OCI-LY7 (cell line): ENCODE measurements at regions not wholly inside any gene's neighbourhood (a gene's known extent, or its start where the extent isn't known, plus 50 kb on each side); places are given as distances from the start of the nearest gene placed in this dataset.
"Not testable (repeated sequence)": the region's sequence is repeated elsewhere in the genome, so short reads cannot be mapped to it uniquely, and the experiment has no call there.

ENCODE experiments used
- BruUV-seq: library from RNA; stranded (reverse); fragments of 400-500 nt; replicated peaks from 2 replicates; lab custom pipeline; 2021; lab: Mats Ljungman, UMichigan
- CTCF ChIA-PET: fragments of 300-600 bp; sonication (Branson Sonifier 250); formaldehyde crosslinking; loops from one replicate; lab custom pipeline; 2022; ENCODE audit warnings: antibody characterized with exemption; ENCODE audit not compliant: unreplicated experiment; lab: Charles Lee
- POLR2A ChIA-PET: fragments of 300-600 bp; sonication (Branson Sonifier 250); formaldehyde crosslinking; loops from one replicate; lab custom pipeline; 2022; ENCODE audit warnings: antibody characterized with exemption; lab: Charles Lee
- DNase-seq: peaks from one replicate; pipeline ENCODE4 v3.0.0-alpha.2; 2015; ENCODE audit warnings: low spot score
- H2AFZ ChIP-seq: fragments of 200-600 bp; sonication (generic), shearing (Covaris generic); 2 replicates; pipeline ENCODE4 v1.6.1; 2014; ENCODE audit warnings: mild to moderate bottlenecking, antibody characterized with exemption, low read length, moderate library complexity
- H3K27ac ChIP-seq: fragments of 200-600 bp; sonication (generic); 2 replicates; pipeline ENCODE4 v1.5.1; 2014; ENCODE audit warnings: mixed run types, low read depth, mild to moderate bottlenecking, moderate library complexity, low read length, inconsistent platforms; ENCODE audit not compliant: poor library complexity, severe bottlenecking
- H3K36me3 ChIP-seq: fragments of 200-600 bp; sonication (generic); 2 replicates; pipeline ENCODE4 v1.6.1; 2014; ENCODE audit warnings: mild to moderate bottlenecking, antibody characterized with exemption, low read length, moderate library complexity, mixed read lengths; ENCODE audit not compliant: insufficient read depth
- H3K4me1 ChIP-seq: fragments of 200-600 bp; sonication (generic); 2 replicates; pipeline ENCODE4 v1.5.1; 2014; ENCODE audit warnings: mild to moderate bottlenecking, low read length; ENCODE audit not compliant: insufficient read depth, poor library complexity, severe bottlenecking
- H3K4me2 ChIP-seq: fragments of 200-600 bp; sonication (generic); 2 replicates; pipeline ENCODE4 v1.6.1; 2014; ENCODE audit warnings: mild to moderate bottlenecking, low read length
- H3K4me3 ChIP-seq: fragments of 200-600 bp; sonication (generic); 2 replicates; pipeline ENCODE4 v1.5.1; 2014; ENCODE audit warnings: mild to moderate bottlenecking, low read depth, low read length; ENCODE audit not compliant: poor library complexity, severe bottlenecking
- H3K79me2 ChIP-seq: fragments of 200-600 bp; sonication (generic); 2 replicates; pipeline ENCODE4 v1.6.1; 2016; ENCODE audit warnings: low read depth, mild to moderate bottlenecking, low read length, moderate library complexity, mixed read lengths; ENCODE audit not compliant: insufficient read depth
- H3K9me2 ChIP-seq: fragments of 200-600 bp; sonication (generic); 2 replicates; pipeline ENCODE4 v1.6.1; 2016; ENCODE audit warnings: mild to moderate bottlenecking, low read length, mixed read lengths; ENCODE audit not compliant: insufficient read depth
- H3K9me3 ChIP-seq: fragments of 200-600 bp; sonication (generic); 2 replicates; pipeline ENCODE4 v1.6.1; 2014; ENCODE audit warnings: mild to moderate bottlenecking, mixed run types, low read length, mixed read lengths
- H4K20me1 ChIP-seq: fragments of 200-600 bp; sonication (generic); 2 replicates; pipeline ENCODE4 v1.6.1; 2014; ENCODE audit warnings: mild to moderate bottlenecking, antibody characterized with exemption, low read length, moderate library complexity, mixed read lengths; ENCODE audit not compliant: insufficient read depth
- EZH2phosphoT487 ChIP-seq: fragments of 200-600 bp; sonication (generic); IDR thresholded peaks from 2 replicates; pipeline ENCODE4 v1.6.1; 2018; ENCODE audit warnings: low read depth, borderline replicate concordance, mild to moderate bottlenecking, mixed run types, antibody characterized with exemption, low read length, moderate library complexity, mixed read lengths
- intact Hi-C: fragments of 100-400 bp; cut with micrococcal nuclease; formaldehyde crosslinking; loops from one replicate; pipeline ENCODE4 v1.10.0; 2022; ENCODE audit not compliant: unreplicated experiment
- TF ChIP-seq, protein P1 (sequence below): fragments of 200-600 bp; sonication (generic); conservative IDR thresholded peaks from 2 replicates; pipeline ENCODE4 v1.5.1; 2014; ENCODE audit warnings: mild to moderate bottlenecking, antibody characterized with exemption, low read length, moderate library complexity, mixed read lengths

DNA sequence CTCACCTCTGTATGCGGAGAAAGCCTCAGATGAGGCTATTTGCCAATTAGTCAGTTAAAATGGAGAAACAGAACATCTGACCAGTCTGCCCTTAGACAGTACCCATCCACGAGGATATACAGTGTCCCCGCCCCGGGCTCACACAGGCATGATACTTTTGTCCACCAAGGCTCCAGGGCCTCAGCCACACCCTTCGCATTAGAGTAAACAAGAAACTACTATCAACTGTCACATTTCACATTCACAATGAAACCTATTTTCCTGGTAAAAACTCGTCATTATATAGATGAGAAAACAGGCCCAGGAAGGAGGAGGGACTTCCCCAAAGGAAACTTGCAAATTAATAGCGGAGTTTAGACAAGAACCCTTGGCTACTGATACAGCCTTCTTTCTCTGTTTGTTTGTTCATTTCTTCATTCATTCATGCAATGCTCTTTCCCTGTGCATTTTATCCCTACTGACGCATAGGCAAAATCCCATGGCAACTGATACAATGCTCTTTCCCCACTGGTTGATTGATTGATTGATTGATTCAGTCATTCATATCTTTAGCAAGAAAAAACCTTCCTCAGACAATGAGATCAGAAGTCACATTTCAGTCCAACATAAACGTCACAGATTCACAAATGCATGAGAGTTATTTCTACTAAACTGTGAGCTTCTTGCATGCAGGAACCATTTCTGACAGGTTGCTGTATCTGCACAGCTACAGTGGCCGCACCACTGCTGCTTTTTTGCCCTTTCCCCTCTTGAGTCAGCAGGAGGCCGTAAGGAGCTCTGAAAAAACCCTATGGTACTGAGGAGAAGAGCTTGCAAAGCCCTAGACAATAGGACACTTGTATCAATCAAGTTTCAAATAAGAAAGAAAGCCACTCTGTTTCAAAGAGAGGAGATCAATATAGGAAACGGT is 777.1 kb downstream of the RNF144A start:
- H3K4me2 ChIP-seq: no peak overlapping the region
- ChIA-PET POLR2A (interaction anchor here (0.9 kb wide), 1 partner anchor 9 kb away, joined by 4 read pairs; no protein-coding TSS in a partner anchor), CTCF (no interaction called here)
- H3K9me3 ChIP-seq: no peaks in the 10 kb centered on the region
- BruUV-seq: no TSS peak
- H3K4me3 ChIP-seq: no peak overlapping the region
- H3K79me2 ChIP-seq: no peaks in the 10 kb centered on the region
- H4K20me1 ChIP-seq: no peaks in the 10 kb centered on the region
- no peak overlapping the region for H2AFZ ChIP-seq
- H3K27ac ChIP-seq: no peak overlapping the region
- no peaks in the 10 kb centered on the region for H3K36me3 ChIP-seq
- peaks cover 5% of the 10 kb centered on the region for H3K4me1 ChIP-seq
- intact Hi-C loops: no loop called here
- no peak for DNase-seq
- TF ChIP-seq, protein P1, sequence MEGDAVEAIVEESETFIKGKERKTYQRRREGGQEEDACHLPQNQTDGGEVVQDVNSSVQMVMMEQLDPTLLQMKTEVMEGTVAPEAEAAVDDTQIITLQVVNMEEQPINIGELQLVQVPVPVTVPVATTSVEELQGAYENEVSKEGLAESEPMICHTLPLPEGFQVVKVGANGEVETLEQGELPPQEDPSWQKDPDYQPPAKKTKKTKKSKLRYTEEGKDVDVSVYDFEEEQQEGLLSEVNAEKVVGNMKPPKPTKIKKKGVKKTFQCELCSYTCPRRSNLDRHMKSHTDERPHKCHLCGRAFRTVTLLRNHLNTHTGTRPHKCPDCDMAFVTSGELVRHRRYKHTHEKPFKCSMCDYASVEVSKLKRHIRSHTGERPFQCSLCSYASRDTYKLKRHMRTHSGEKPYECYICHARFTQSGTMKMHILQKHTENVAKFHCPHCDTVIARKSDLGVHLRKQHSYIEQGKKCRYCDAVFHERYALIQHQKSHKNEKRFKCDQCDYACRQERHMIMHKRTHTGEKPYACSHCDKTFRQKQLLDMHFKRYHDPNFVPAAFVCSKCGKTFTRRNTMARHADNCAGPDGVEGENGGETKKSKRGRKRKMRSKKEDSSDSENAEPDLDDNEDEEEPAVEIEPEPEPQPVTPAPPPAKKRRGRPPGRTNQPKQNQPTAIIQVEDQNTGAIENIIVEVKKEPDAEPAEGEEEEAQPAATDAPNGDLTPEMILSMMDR: no peak
- TF ChIP-seq EZH2phosphoT487: no peak
- H3K9me2 ChIP-seq: no peaks in the 10 kb centered on the region

DNA sequence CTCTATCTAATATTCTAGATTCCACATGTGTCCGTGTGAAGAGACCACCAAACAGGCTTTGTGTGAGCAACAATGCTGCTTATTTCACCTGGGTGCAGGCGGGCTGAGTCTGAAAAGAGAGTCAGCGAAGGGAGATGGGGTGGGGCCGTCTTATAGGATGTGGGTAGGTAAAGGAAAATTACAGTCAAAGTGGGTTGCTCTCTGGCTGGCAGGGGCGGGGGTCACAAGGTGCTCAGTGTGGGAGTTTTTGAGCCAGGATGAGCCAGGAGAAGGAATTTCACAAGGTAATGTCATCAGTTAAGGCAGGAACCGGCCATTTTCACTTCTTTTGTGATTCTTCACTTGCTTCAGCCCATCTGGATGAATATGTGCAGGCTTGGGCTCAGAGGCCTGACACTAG is 779.3 kb downstream of the RNF144A start:
- DNase-seq, H3K36me3 ChIP-seq, H3K4me2 ChIP-seq, BruUV-seq, intact Hi-C loops, CTCF ChIA-PET, POLR2A ChIA-PET, H3K9me2 ChIP-seq, H2AFZ ChIP-seq, H3K4me1 ChIP-seq, H3K27ac ChIP-seq, H4K20me1 ChIP-seq, H3K9me3 ChIP-seq, H3K79me2 ChIP-seq, H3K4me3 ChIP-seq: not testable (repeated sequence)

DNA sequence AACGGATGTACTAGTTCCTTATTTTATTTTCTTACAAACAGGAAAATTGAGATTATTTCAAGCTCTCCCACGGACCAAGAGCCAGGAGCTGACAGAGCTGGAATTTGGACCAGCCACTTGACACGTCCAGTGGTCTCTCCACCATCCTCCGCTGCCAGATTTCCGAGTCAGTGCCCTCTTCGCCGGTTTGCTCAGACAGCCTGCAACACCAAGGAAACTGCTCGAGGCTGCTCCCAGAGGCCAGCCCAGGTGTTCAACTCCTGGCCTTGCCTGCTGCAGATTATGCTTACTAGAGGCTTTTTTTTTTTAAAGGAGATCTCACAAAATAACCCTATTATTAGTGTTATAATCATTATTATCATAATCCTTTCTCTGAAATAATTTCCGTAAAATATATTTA is 779.8 kb downstream of the RNF144A start:
- H3K36me3 ChIP-seq: no peaks in the 10 kb centered on the region
- H3K9me2 ChIP-seq: no peaks in the 10 kb centered on the region
- no peak overlapping the region for H3K27ac ChIP-seq
- TF ChIP-seq, protein P1: peak; percentile 45
- no peak for TF ChIP-seq EZH2phosphoT487
- ChIA-PET CTCF (no interaction called here), POLR2A (no interaction called here)
- H3K9me3 ChIP-seq: no peaks in the 10 kb centered on the region
- DNase-seq: peak; percentile 16
- H3K4me1 ChIP-seq: peaks cover 3% of the 10 kb centered on the region
- no peaks in the 10 kb centered on the region for H3K79me2 ChIP-seq
- no peaks in the 10 kb centered on the region for H4K20me1 ChIP-seq
- BruUV-seq: no TSS peak
- H3K4me2 ChIP-seq: no peak overlapping the region
- intact Hi-C loops: no loop called here
- no peak overlapping the region for H2AFZ ChIP-seq
- H3K4me3 ChIP-seq: no peak overlapping the region
